ENCODE measurements at regions not wholly inside any gene's neighbourhood (a gene's known extent, or its start where the extent isn't known, plus 50 kb on each side); places are given as distances from the start of the nearest gene placed in this dataset.

DNA sequence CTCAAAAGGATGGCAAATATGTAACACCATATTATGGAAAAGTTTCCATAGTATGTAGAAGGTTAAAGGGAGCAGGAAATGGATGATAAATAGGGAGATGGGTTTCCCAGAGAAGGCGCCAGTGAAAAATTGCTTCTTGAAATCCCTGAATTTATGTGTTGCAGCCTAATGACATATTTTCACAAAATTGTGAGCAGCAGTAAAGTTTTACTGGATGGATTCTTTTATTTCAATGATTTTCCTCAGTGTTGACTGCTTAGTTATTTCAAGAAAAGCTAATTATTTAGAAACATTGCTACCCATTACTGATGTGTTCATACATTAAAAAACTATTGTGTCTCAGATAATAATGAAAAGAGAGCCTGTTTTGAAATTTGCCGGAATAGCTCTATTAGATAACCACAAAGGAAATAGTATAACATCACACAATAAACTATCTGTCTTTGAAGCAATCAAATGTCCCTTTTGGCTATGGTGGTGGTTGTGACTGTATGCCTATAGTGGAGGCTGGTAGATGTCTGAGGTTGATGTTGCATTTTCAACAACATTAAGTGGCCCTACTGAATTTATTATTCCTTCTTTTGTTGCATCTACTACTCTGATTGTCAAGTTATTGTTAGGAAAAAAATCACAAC lies 169.9 kb upstream of the HAND2 start:
- no peak overlapping the region for H3K4me3 ChIP-seq (ENCODE audit: low read depth, low read length)
- ChIA-PET POLR2A (no interaction called here), CTCF (no interaction called here)
- DNase-seq (ENCODE audit: low read depth, low spot score), result no peak
- TF ChIP-seq, protein P1, sequence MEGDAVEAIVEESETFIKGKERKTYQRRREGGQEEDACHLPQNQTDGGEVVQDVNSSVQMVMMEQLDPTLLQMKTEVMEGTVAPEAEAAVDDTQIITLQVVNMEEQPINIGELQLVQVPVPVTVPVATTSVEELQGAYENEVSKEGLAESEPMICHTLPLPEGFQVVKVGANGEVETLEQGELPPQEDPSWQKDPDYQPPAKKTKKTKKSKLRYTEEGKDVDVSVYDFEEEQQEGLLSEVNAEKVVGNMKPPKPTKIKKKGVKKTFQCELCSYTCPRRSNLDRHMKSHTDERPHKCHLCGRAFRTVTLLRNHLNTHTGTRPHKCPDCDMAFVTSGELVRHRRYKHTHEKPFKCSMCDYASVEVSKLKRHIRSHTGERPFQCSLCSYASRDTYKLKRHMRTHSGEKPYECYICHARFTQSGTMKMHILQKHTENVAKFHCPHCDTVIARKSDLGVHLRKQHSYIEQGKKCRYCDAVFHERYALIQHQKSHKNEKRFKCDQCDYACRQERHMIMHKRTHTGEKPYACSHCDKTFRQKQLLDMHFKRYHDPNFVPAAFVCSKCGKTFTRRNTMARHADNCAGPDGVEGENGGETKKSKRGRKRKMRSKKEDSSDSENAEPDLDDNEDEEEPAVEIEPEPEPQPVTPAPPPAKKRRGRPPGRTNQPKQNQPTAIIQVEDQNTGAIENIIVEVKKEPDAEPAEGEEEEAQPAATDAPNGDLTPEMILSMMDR (IDR thresholded peaks at IDR 0.05; ENCODE audit: insufficient read depth, low read length, missing control alignments), result no peak

DNA sequence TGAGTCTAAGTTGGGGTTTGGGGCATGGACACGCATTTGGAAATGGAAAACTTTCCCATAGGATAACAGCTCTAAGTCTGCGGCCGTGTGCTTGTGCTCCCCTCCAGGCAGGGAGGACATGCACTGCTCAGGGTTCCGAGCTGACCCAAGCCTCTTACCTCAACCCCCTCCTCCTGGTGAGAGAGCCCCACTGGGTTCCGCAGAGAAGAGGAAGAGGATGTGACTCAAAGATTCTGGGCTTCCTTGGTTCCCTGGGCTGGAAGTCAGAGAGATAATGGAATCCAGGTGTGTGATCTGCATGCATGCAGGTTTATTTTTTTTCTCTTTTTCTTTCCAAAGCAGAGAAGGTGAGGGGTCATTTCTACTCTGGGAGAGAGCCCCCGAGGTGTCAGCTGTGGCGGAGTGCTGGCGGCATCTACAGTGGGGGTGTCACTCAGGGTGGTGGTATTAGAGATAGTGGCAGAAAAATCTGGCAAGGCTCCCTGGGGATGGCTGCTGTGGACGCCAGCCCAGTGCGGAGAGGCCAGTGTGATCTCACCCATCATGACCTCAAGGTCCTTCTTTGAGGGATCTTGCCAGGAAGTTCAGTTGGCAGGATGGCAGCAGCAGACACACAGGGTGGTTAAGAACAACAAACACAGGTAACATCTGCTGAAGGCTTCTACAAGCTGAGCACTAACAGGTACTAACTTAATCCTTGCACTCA lies 168.7 kb upstream of the HAND2 start:
- TF ChIP-seq, protein P1 (IDR thresholded peaks at IDR 0.05; ENCODE audit: insufficient read depth, low read length, missing control alignments), result no peak
- ChIA-PET POLR2A (no interaction called here), CTCF (no interaction called here)
- H3K4me3 ChIP-seq (ENCODE audit: low read depth, low read length), result no peak overlapping the region
- no peak for DNase-seq (ENCODE audit: low read depth, low spot score)

DNA sequence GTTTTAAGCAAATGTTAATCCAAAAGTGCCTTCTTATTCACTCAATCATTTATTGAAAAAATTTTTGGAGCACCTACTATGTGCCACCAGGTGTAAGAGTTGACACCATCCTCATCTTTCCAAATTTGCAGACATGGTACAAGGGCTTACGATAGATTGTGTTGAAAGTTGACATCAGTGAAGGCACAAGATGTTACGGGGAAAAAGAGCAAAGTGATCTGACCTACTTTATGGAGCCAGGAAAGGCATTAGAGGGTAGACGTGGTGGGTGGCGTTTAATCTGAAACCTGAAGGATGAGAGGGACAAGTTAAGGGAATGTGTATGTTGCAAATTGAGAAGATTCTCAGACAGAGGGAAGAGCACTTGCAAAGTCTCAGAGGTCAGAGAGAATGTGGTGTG lies 167.8 kb upstream of the HAND2 start:
- no peak for DNase-seq (ENCODE audit: low read depth, low spot score)
- POLR2A ChIA-PET, result no interaction called here
- H3K4me3 ChIP-seq (ENCODE audit: low read depth, low read length), result no peak overlapping the region
- TF ChIP-seq, protein P1 (IDR thresholded peaks at IDR 0.05; ENCODE audit: insufficient read depth, low read length, missing control alignments), result no peak
- CTCF ChIA-PET, result no interaction called here

DNA sequence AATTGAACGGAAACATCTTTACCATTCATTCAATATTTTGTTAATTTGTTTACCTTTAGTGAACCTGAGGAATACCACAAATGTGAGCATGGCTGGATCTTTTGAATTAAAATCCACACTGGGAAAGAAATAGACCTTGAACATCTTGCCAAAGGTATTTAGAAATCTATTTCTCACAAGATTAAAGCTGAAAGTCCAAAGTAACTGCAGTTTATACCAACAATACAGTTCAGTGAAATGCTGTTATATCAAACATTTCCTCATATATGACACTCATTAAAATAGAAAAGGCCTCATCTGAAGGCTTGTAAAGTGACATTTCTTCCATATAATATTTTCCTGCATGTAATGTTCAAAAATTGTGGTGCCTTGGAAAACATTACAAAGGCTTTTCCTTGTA lies 166.5 kb upstream of the HAND2 start:
- TF ChIP-seq, protein P1 (IDR thresholded peaks at IDR 0.05; ENCODE audit: insufficient read depth, low read length, missing control alignments), result no peak
- POLR2A ChIA-PET, result no interaction called here
- no peak overlapping the region for H3K4me3 ChIP-seq (ENCODE audit: low read depth, low read length)
- no peak for DNase-seq (ENCODE audit: low read depth, low spot score)
- CTCF ChIA-PET, result no interaction called here

DNA sequence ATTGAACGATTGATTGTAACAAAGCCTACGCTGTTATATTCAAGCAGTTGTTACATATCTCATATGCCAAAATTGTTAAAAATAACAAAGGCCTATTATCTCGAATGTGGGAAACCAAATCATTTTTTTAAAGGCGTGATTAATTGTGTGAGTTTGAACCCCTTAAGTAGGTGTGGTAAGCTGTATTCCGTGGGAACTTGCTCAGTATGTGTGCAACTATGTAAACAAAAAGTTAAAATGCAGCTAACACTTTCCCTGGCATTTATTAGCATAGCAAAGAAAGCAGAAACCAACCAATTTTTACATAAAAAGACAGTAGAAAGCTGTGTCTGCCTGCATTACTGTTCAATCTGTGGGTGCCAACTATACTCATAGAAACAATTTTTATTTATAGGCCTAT lies 166.0 kb upstream of the HAND2 start:
- ChIA-PET POLR2A (no interaction called here), CTCF (no interaction called here)
- TF ChIP-seq, protein P1 (IDR thresholded peaks at IDR 0.05; ENCODE audit: insufficient read depth, low read length, missing control alignments), result no peak
- H3K4me3 ChIP-seq (ENCODE audit: low read depth, low read length), result no peak overlapping the region
- DNase-seq (ENCODE audit: low read depth, low spot score), result no peak

GRCh38 chr4:173685831-173686210 lies 155.8 kb upstream of the HAND2 start:
- POLR2A ChIA-PET, result no interaction called here

More at GRCh38 chr4:173685831-173686210, 155.8 kb upstream of the HAND2 start:
- no peak overlapping the region for H3K4me3 ChIP-seq (ENCODE audit: low read depth, low read length)
- CTCF ChIA-PET, result no interaction called here
- DNase-seq (ENCODE audit: low read depth, low spot score), result no peak
- TF ChIP-seq, protein P1 (IDR thresholded peaks at IDR 0.05; ENCODE audit: insufficient read depth, low read length, missing control alignments), result no peak

Measured in AG04449 (cell line).